T-helper 17 cell (primary cell): ENCODE measurements at regions not wholly inside any gene's neighbourhood (a gene's known extent, or its start where the extent isn't known, plus 50 kb on each side); places are given as distances from the start of the nearest gene placed in this dataset.
A peak's percentile ranks its signal among the peaks of the same experiment; 100 is the strongest.

Experiments used
- ATAC-seq: fragments of 150-1000 bp; cut with Tn5 transposase; 2 replicates; pipeline ENCODE4 v1.10.0; 2021; ENCODE audit warnings: mild to moderate bottlenecking, moderate library complexity
- DNase-seq, 3 donors: peaks; one replicate each; pipeline versions ENCODE4 v3.0.0 to v3.0.0-alpha.2; 2020 to 2021
- H3K9me3 ChIP-seq: one replicate; pipeline ENCODE4 v1.7.0; 2013; ENCODE audit warnings: low read length, mild to moderate bottlenecking; ENCODE audit not compliant: control insufficient read depth, poor library complexity, severe bottlenecking
- H3K27ac Mint-ChIP-seq: one replicate; pipeline ENCODE4 v1.8.0; 2022; ENCODE audit warnings: mild to moderate bottlenecking, moderate library complexity, mixed read lengths
- H3K27me3 Mint-ChIP-seq: one replicate; pipeline ENCODE4 v1.8.0; 2022; ENCODE audit warnings: mixed read lengths
- H3K36me3 Mint-ChIP-seq: one replicate; pipeline ENCODE4 v1.8.0; 2022; ENCODE audit warnings: low read depth, mixed read lengths
- H3K4me1 Mint-ChIP-seq: one replicate; pipeline ENCODE4 v1.8.0; 2022; ENCODE audit warnings: mild to moderate bottlenecking, mixed read lengths
- H3K4me3 Mint-ChIP-seq: one replicate; pipeline ENCODE4 v1.8.0; 2022; ENCODE audit warnings: mild to moderate bottlenecking, moderate library complexity, mixed read lengths

- ATAC-seq (no peak), DNase-seq (no peak)
- Mint-ChIP-seq H3K36me3 (no peaks in the 10 kb centered on the region), H3K4me3 (no peak overlapping the region), H3K27ac (no peak overlapping the region), H3K4me1 (peaks cover 8% of the 10 kb centered on the region), H3K27me3 (no peaks in the 10 kb centered on the region)
- no peaks in the 10 kb centered on the region for H3K9me3 ChIP-seq
Measured at GRCh38 chr1:221636096-221636495, 105.8 kb downstream of the DUSP10 start.

DNA sequence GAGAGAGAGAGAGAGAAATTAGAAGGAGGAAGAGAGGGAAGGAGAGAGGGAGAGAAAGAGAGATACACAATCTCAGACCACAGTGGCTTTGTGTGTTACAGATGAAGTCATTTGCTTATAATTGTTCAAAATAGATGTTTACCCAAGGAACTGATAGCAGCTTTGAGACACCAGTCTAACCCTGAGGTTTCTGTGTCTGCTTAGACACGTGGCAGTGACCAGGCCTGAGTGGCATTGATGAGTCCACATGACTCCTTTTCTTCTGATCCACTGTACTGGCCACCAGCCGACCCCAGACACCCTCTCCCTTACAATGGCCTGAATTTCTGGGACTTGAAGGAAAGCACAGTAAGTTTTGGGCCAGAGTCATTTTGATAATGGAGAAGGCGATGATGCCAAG, 104.9 kb downstream of the DUSP10 start:
- H3K4me3 Mint-ChIP-seq = no peak overlapping the region
- H3K27me3 Mint-ChIP-seq = no peaks in the 10 kb centered on the region
- DNase-seq = no peak
- no peak for ATAC-seq
- H3K27ac Mint-ChIP-seq = no peak overlapping the region
- peaks cover 6% of the 10 kb centered on the region for H3K4me1 Mint-ChIP-seq
- H3K36me3 Mint-ChIP-seq = no peaks in the 10 kb centered on the region
- H3K9me3 ChIP-seq = no peaks in the 10 kb centered on the region

- H3K27me3 Mint-ChIP-seq = no peaks in the 10 kb centered on the region
- H3K4me3 Mint-ChIP-seq = no peak overlapping the region
- DNase-seq = no peak
- no peak for ATAC-seq
- H3K9me3 ChIP-seq = no peaks in the 10 kb centered on the region
- peaks cover 6% of the 10 kb centered on the region for H3K4me1 Mint-ChIP-seq
- H3K27ac Mint-ChIP-seq = no peak overlapping the region
- H3K36me3 Mint-ChIP-seq = no peaks in the 10 kb centered on the region
Measured at GRCh38 chr1:221637641-221638041, 104.2 kb downstream of the DUSP10 start.

GRCh38 chr1:221638595-221638994, 103.3 kb downstream of the DUSP10 start:
- ATAC-seq = no peak
- Mint-ChIP-seq H3K27me3 (no peaks in the 10 kb centered on the region), H3K4me3 (no peak overlapping the region), H3K36me3 (no peaks in the 10 kb centered on the region), H3K27ac (no peak overlapping the region), H3K4me1 (peaks cover 6% of the 10 kb centered on the region)
- H3K9me3 ChIP-seq = no peaks in the 10 kb centered on the region
- no peak for DNase-seq

DNA sequence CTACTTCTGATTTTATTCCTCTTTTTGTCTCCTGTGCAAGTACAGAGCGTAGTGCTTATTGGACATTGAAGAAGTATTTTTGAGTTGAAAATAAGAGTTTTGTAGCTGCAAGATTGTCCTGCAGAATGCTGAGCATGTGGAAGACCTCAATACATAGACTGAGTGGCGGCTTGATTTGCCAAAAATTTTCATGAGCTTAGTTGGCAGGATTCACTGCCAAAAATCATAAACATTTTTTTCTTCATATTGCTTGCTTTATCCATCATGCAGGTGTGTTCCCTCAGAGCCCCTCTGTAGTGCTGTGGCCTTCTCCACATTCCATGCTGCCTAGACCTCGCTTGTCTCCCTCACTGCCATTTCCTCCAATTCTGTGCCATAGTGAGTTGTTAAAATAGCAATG, 100.1 kb downstream of the DUSP10 start:
- H3K9me3 ChIP-seq = no peaks in the 10 kb centered on the region
- ATAC-seq (no peak), DNase-seq (no peak)
- H3K4me3 Mint-ChIP-seq = no peak overlapping the region
- peak overlapping the region; percentile 29 for H3K27ac Mint-ChIP-seq
- no peaks in the 10 kb centered on the region for H3K4me1 Mint-ChIP-seq
- no peaks in the 10 kb centered on the region for H3K27me3 Mint-ChIP-seq
- H3K36me3 Mint-ChIP-seq = no peaks in the 10 kb centered on the region

DNA sequence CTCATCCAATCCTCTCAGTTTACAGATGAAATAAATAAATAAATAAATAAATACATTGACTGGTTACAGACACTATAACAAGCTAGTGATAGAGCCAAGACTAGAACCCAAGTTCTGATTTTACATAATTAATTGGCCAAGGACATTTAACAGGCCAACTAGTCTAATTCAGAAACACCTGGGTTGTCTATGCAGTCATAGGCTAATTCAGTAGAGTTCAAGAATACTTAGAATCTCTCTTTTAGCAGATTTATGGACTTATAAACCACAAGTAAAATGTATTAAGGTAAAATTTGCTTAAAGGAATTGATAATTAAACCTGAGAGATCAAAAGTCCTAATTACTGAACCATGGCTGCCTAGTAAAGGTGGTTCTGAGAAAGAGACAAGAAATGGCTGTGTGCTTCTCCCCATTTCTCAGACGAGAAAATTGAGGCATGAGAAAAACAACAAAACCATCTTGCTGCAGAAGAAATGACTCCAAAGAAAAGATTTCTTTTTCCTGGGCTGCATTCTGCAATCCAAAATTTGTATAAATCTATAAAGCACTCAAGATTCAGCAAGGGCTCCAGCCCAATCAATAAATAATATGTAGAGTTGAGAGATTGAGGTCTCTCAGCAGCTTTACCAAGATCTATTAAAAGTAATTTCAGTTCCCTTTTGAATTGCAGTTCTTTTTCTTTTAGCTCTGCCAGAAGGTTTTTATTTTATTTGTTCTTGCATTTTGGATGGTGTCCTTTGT, 98.3 kb downstream of the DUSP10 start:
- H3K27me3 Mint-ChIP-seq = no peaks in the 10 kb centered on the region
- H3K9me3 ChIP-seq = no peaks in the 10 kb centered on the region
- H3K4me1 Mint-ChIP-seq = no peaks in the 10 kb centered on the region
- ATAC-seq (no peak), DNase-seq (no peak)
- no peak overlapping the region for H3K27ac Mint-ChIP-seq
- H3K36me3 Mint-ChIP-seq = no peaks in the 10 kb centered on the region
- H3K4me3 Mint-ChIP-seq = no peak overlapping the region

- no peak overlapping the region for H3K27ac Mint-ChIP-seq
- H3K36me3 Mint-ChIP-seq = no peaks in the 10 kb centered on the region
- no peak for ATAC-seq
- H3K9me3 ChIP-seq = no peaks in the 10 kb centered on the region
- no peaks in the 10 kb centered on the region for H3K4me1 Mint-ChIP-seq
- no peak overlapping the region for H3K4me3 Mint-ChIP-seq
- H3K27me3 Mint-ChIP-seq = no peaks in the 10 kb centered on the region
- DNase-seq = no peak
Measured at GRCh38 chr1:221644145-221644448, 97.8 kb downstream of the DUSP10 start.

GRCh38 chr1:221644663-221645258, 97.1 kb downstream of the DUSP10 start:
- no peaks in the 10 kb centered on the region for H3K9me3 ChIP-seq
- Mint-ChIP-seq H3K36me3 (no peaks in the 10 kb centered on the region), H3K27ac (no peak overlapping the region), H3K4me3 (no peak overlapping the region), H3K27me3 (no peaks in the 10 kb centered on the region), H3K4me1 (no peaks in the 10 kb centered on the region)
- DNase-seq = no peak
- no peak for ATAC-seq

DNA sequence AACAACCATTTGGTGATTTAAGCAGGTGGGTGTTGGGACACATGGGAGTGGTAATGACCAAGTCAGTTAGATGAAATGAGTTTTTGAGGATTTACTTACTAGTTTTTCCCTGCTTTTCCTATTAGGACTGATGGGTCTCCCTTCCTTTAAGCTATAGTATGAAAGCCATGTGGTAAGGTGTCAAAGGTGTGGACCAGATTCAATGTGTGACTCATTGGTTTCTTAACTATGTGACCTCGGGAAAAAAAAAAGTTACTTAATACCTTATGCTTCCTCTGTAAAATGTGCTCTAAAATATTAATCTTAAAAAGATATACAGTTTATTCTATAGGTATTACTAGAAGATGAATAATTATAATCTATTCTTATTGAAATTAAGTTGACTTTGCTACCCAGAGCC, 93.7 kb downstream of the DUSP10 start:
- Mint-ChIP-seq H3K4me3 (no peak overlapping the region), H3K27me3 (no peaks in the 10 kb centered on the region), H3K4me1 (no peaks in the 10 kb centered on the region), H3K27ac (no peak overlapping the region), H3K36me3 (no peaks in the 10 kb centered on the region)
- no peaks in the 10 kb centered on the region for H3K9me3 ChIP-seq
- ATAC-seq (no peak), DNase-seq (no peak)
